H9 (cell line): ENCODE measurements at regions not wholly inside any gene's neighbourhood (a gene's known extent, or its start where the extent isn't known, plus 50 kb on each side); places are given as distances from the start of the nearest gene placed in this dataset.

ENCODE experiments used
- DNase-seq: peaks from one replicate; pipeline ENCODE4 v3.0.0-alpha.2; 2017
- H2AFZ ChIP-seq: one replicate; pipeline ENCODE4 v1.6.1; 2013; ENCODE audit warnings: mild to moderate bottlenecking, low read length, control low read depth, moderate library complexity
- H2AK5ac ChIP-seq: 2 replicates; pipeline ENCODE4 v1.6.1; 2013; ENCODE audit warnings: low read length, control low read depth, mixed read lengths; ENCODE audit not compliant: insufficient read length
- H2BK120ac ChIP-seq: one replicate; pipeline ENCODE4 v1.6.1; 2013; ENCODE audit warnings: low read depth, mild to moderate bottlenecking, low read length, control low read depth, inconsistent platforms; ENCODE audit not compliant: poor library complexity, severe bottlenecking
- H2BK12ac ChIP-seq: 2 replicates; pipeline ENCODE4 v1.6.1; 2013; ENCODE audit warnings: low read length, control low read depth, mixed read lengths, low read depth; ENCODE audit not compliant: insufficient read length
- H2BK15ac ChIP-seq: 2 replicates; pipeline ENCODE4 v1.6.1; 2013; ENCODE audit warnings: low read depth, low read length, control low read depth
- H2BK20ac ChIP-seq: one replicate; pipeline ENCODE4 v1.6.1; 2013; ENCODE audit warnings: low read depth, mild to moderate bottlenecking, low read length, control low read depth, inconsistent platforms; ENCODE audit not compliant: poor library complexity, severe bottlenecking
- H2BK5ac ChIP-seq: 2 replicates; pipeline ENCODE4 v1.6.1; 2013; ENCODE audit warnings: low read length, control low read depth, mixed read lengths; ENCODE audit not compliant: insufficient read length
- H3K14ac ChIP-seq: 2 replicates; pipeline ENCODE4 v1.6.1; 2013; ENCODE audit warnings: low read length, control low read depth; ENCODE audit not compliant: insufficient read depth
- H3K18ac ChIP-seq: 2 replicates; pipeline ENCODE4 v1.6.1; 2013; ENCODE audit warnings: low read depth, mild to moderate bottlenecking, mixed read lengths, low read length, control low read depth; ENCODE audit not compliant: insufficient read length
- H3K23ac ChIP-seq: 2 replicates; pipeline ENCODE4 v1.6.1; 2013; ENCODE audit warnings: low read length, control low read depth, mixed read lengths, low read depth; ENCODE audit not compliant: insufficient read length
- H3K23me2 ChIP-seq: 2 replicates; pipeline ENCODE4 v1.6.1; 2013; ENCODE audit warnings: low read depth, mild to moderate bottlenecking, mixed read lengths, low read length, control low read depth; ENCODE audit not compliant: insufficient read length, poor library complexity, severe bottlenecking
- H3K27ac ChIP-seq: 2 replicates; pipeline ENCODE4 v1.5.1; 2013; ENCODE audit warnings: low read length, control low read depth, mixed read lengths, low read depth; ENCODE audit not compliant: insufficient read length
- H3K27me3 ChIP-seq: 2 replicates; pipeline ENCODE4 v1.6.1; 2013; ENCODE audit warnings: low read length, control low read depth, inconsistent platforms; ENCODE audit not compliant: insufficient read depth
- H3K4ac ChIP-seq: 2 replicates; pipeline ENCODE4 v1.6.1; 2013; ENCODE audit warnings: low read depth, mild to moderate bottlenecking, control low read depth, inconsistent platforms, low read length, moderate library complexity
- H3K4me1 ChIP-seq: 2 replicates; pipeline ENCODE4 v1.6.1; 2013; ENCODE audit warnings: low read length, control low read depth, inconsistent platforms; ENCODE audit not compliant: insufficient read depth
- H3K4me2 ChIP-seq: 2 replicates; pipeline ENCODE4 v1.6.1; 2013; ENCODE audit warnings: low read length, control low read depth, mixed read lengths; ENCODE audit not compliant: insufficient read length, insufficient read depth
- H3K56ac ChIP-seq: 2 replicates; pipeline ENCODE4 v1.6.1; 2013; ENCODE audit warnings: low read depth, mild to moderate bottlenecking, mixed read lengths, low read length, control low read depth; ENCODE audit not compliant: insufficient read length
- H3K79me1 ChIP-seq: 2 replicates; pipeline ENCODE4 v1.6.1; 2013; ENCODE audit warnings: low read depth, mild to moderate bottlenecking, moderate library complexity, low read length, control low read depth, inconsistent platforms; ENCODE audit not compliant: insufficient read depth, poor library complexity, severe bottlenecking
- H3K79me2 ChIP-seq: 2 replicates; pipeline ENCODE4 v1.6.1; 2013; ENCODE audit warnings: low read length, control low read depth, inconsistent platforms; ENCODE audit not compliant: insufficient read depth
- H3K9ac ChIP-seq: 2 replicates; pipeline ENCODE4 v1.6.1; 2013; ENCODE audit warnings: low read length, control low read depth, mixed read lengths; ENCODE audit not compliant: insufficient read length; ENCODE audit errors: extremely low read depth
- H3K9me3 ChIP-seq: one replicate; pipeline ENCODE4 v1.6.1; 2013; ENCODE audit warnings: low read depth, low read length, inconsistent platforms; ENCODE audit not compliant: control insufficient read depth
- H3T11ph ChIP-seq: one replicate; pipeline ENCODE4 v1.6.1; 2013; ENCODE audit warnings: mild to moderate bottlenecking, low read length, control low read depth, inconsistent platforms
- H4K20me1 ChIP-seq: one replicate; pipeline ENCODE4 v1.6.1; 2013; ENCODE audit not compliant: control insufficient read depth, insufficient read length, insufficient read depth
- H4K5ac ChIP-seq: 2 replicates; pipeline ENCODE4 v1.6.1; 2013; ENCODE audit warnings: low read depth, mild to moderate bottlenecking, mixed read lengths, low read length, control low read depth; ENCODE audit not compliant: insufficient read length
- H4K8ac ChIP-seq: replicated peaks from 2 replicates; pipeline ENCODE4 v1.6.1; 2013; ENCODE audit warnings: low read length, control low read depth, mixed read lengths, low read depth; ENCODE audit not compliant: insufficient read length
- H4K91ac ChIP-seq: 2 replicates; pipeline ENCODE4 v1.6.1; 2013; ENCODE audit warnings: low read depth, mild to moderate bottlenecking, moderate library complexity, mixed read lengths, low read length, control low read depth; ENCODE audit not compliant: insufficient read length
- H3K27ac Mint-ChIP-seq, 3 experiments: 2 replicates in 2 of 3; 3 replicates in 1 of 3; pipeline ENCODE4 v1.8.0; 2020 to 2021; ENCODE audit warnings: mixed read lengths in 3 of 3, mild to moderate bottlenecking in 1 of 3, moderate library complexity in 1 of 3
- H3K27me3 Mint-ChIP-seq: 2 replicates; pipeline ENCODE4 v1.8.0; 2021; ENCODE audit warnings: low read depth, mild to moderate bottlenecking, moderate library complexity, mixed read lengths
- H3K36me3 Mint-ChIP-seq, 3 experiments: 2 replicates in 2 of 3; 3 replicates in 1 of 3; pipeline ENCODE4 v1.8.0; 2020 to 2021; ENCODE audit warnings: low read depth in 3 of 3, mixed read lengths in 3 of 3; ENCODE audit not compliant: insufficient read depth in 1 of 3
- H3K4me1 Mint-ChIP-seq, 2 experiments: 2 replicates each; pipeline ENCODE4 v1.8.0; 2020; ENCODE audit warnings: mixed read lengths in 2 of 2
- H3K4me3 Mint-ChIP-seq, 2 experiments: 2 replicates in 1 of 2; 3 replicates in 1 of 2; pipeline ENCODE4 v1.8.0; 2020 to 2021; ENCODE audit warnings: mild to moderate bottlenecking in 2 of 2, mixed read lengths in 2 of 2, moderate library complexity in 1 of 2
- H3K9me3 Mint-ChIP-seq, 2 experiments: 2 replicates in 1 of 2; 3 replicates in 1 of 2; pipeline ENCODE4 v1.8.0; 2020; ENCODE audit warnings: mild to moderate bottlenecking in 2 of 2, mixed read lengths in 2 of 2, moderate library complexity in 1 of 2
- CTCF ChIP-seq: fragments of 200-600 bp; sonication (generic); conservative IDR thresholded peaks from 3 replicates; pipeline ENCODE4 v1.8.0; 2021; ENCODE audit warnings: antibody characterized with exemption, mild to moderate bottlenecking
- WGBS: extraction: QIAGEN DNeasy Blood & Tissue Kit; methylation state at CpG from one replicate; pipeline ENCODE4 v1.1.7; 2013; ENCODE audit warnings: missing lambda C conversion rate, low lambda C conversion rate, mixed read lengths; ENCODE audit not compliant: insufficient read length; ENCODE audit errors: extremely low coverage; 5-methylcytosine and 5-hydroxymethylcytosine counted together

- no peaks in the 10 kb centered on the region for H3K4me1 ChIP-seq
- no peak overlapping the region for H4K91ac ChIP-seq
- H3K14ac ChIP-seq, result no peak overlapping the region
- no peak overlapping the region for H2BK15ac ChIP-seq
- no CpG with 5 or more reads among the region's 1 CpG for WGBS
- no peaks in the 10 kb centered on the region for H3K9me3 ChIP-seq
- H3K9ac ChIP-seq, result no peak overlapping the region
- no peaks in the 10 kb centered on the region for H3K23me2 ChIP-seq
- H3K79me1 ChIP-seq, result no peaks in the 10 kb centered on the region
- no peak overlapping the region for H4K5ac ChIP-seq
- Mint-ChIP-seq H3K4me1 (no peaks in the 10 kb centered on the region), H3K27me3 (no peaks in the 10 kb centered on the region), H3K9me3 (peaks cover 15 to 17% of the 10 kb centered on the region in 2 experiments), H3K27ac (no peak overlapping the region), H3K4me3 (no peak overlapping the region), H3K36me3 (peaks cover 0 to 9% (median 2%) of the 10 kb centered on the region in 3 experiments; a peak in 5 of 7 replicates)
- H4K20me1 ChIP-seq, result no peaks in the 10 kb centered on the region
- no peak overlapping the region for H3K23ac ChIP-seq
- no peak overlapping the region for H2AK5ac ChIP-seq
- H2BK5ac ChIP-seq, result no peak overlapping the region
- DNase-seq, result no peak
- H3T11ph ChIP-seq, result no peak overlapping the region
- H3K27me3 ChIP-seq, result no peaks in the 10 kb centered on the region
- H3K27ac ChIP-seq, result no peak overlapping the region
- H3K79me2 ChIP-seq, result no peaks in the 10 kb centered on the region
- TF ChIP-seq CTCF, result no peak; the same call in 2 of the 3 replicates
- H2BK120ac ChIP-seq, result no peak overlapping the region
- no peak overlapping the region for H4K8ac ChIP-seq
- no peak overlapping the region for H3K4ac ChIP-seq
- H2AFZ ChIP-seq, result no peak overlapping the region
- H2BK12ac ChIP-seq, result no peak overlapping the region
- no peak overlapping the region for H3K56ac ChIP-seq
- H3K18ac ChIP-seq, result no peak overlapping the region
- H2BK20ac ChIP-seq, result no peak overlapping the region
- no peak overlapping the region for H3K4me2 ChIP-seq
Observed at GRCh38 chrX:96112689-96113088, 572.0 kb upstream of the DIAPH2 start.
